GM13976 (cell line): ENCODE measurements at regions not wholly inside any gene's neighbourhood (a gene's known extent, or its start where the extent isn't known, plus 50 kb on each side); places are given as distances from the start of the nearest gene placed in this dataset.

Experiments used
- DNase-seq: peaks from one replicate; pipeline ENCODE4 v3.0.0; 2012; ENCODE audit warnings: low spot score
- CTCF ChIP-seq: IDR thresholded peaks from 2 replicates; pipeline ENCODE4 v1.5.1; 2012; ENCODE audit warnings: borderline replicate concordance, mild to moderate bottlenecking; ENCODE audit not compliant: insufficient read depth; ENCODE audit errors: extremely low read depth, missing control alignments, control extremely low read depth
- in situ Hi-C: fragments of 300-500 bp; cut with MboI; formaldehyde crosslinking; loops from one replicate; pipeline ENCODE4 v1.12.0; 2022; ENCODE audit warnings: low sequenced_read_pairs, mixed read lengths, inconsistent platforms; ENCODE audit not compliant: unreplicated experiment

- TF ChIP-seq CTCF = no peak
- no peak for DNase-seq
- in situ Hi-C loops = no loop called here
Measured at GRCh38 chrY:18966001-18966400, 192.5 kb upstream of the HSFY2 start.

- in situ Hi-C loops = no loop called here
- no peak for DNase-seq
Measured at GRCh38 chrY:18958846-18959245, 185.3 kb upstream of the HSFY2 start.

GRCh38 chrY:18951657-18952435 is 178.3 kb upstream of the HSFY2 start:
- DNase-seq = no peak
- no peak for TF ChIP-seq CTCF
- in situ Hi-C loops = no loop called here

More at GRCh38 chrY:18958846-18959245, 185.3 kb upstream of the HSFY2 start:
- no peak for TF ChIP-seq CTCF

GRCh38 chrY:18951019-18951418 is 177.5 kb upstream of the HSFY2 start:
- in situ Hi-C loops = no loop called here
- TF ChIP-seq CTCF = no peak
- no peak for DNase-seq

- no peak for DNase-seq
- in situ Hi-C loops = no loop called here
- TF ChIP-seq CTCF = no peak
Measured at GRCh38 chrY:18936831-18937230, 163.3 kb upstream of the HSFY2 start.

GRCh38 chrY:18919256-18919655 is 145.7 kb upstream of the HSFY2 start:
- in situ Hi-C loops = no loop called here
- no peak for DNase-seq
- no peak for TF ChIP-seq CTCF
